IMR-90 (cell line): ENCODE measurements at regions not wholly inside any gene's neighbourhood (a gene's known extent, or its start where the extent isn't known, plus 50 kb on each side); places are given as distances from the start of the nearest gene placed in this dataset.
"Not testable (repeated sequence)": the region's sequence is repeated elsewhere in the genome, so short reads cannot be mapped to it uniquely, and the experiment has no call there.

Source experiments
- CHD1 ChIP-seq: IDR thresholded peaks from 2 replicates; pipeline ENCODE4 v1.6.1; 2012; ENCODE audit warnings: low read depth, low read length, improper control_type of control experiment
- FOS ChIP-seq: fragments of 150-350 bp; IDR thresholded peaks from 2 replicates; pipeline ENCODE4 v1.6.1; 2016; ENCODE audit warnings: low read depth, low read length
- MAZ ChIP-seq: IDR thresholded peaks from 2 replicates; pipeline ENCODE4 v1.6.1; 2012; ENCODE audit warnings: low read depth, mild to moderate bottlenecking, low read length, improper control_type of control experiment, moderate library complexity, borderline replicate concordance
- MXI1 ChIP-seq: IDR thresholded peaks from 2 replicates; pipeline ENCODE4 v1.6.1; 2012; ENCODE audit warnings: low read depth, mild to moderate bottlenecking, low read length, moderate library complexity, borderline replicate concordance
- POLR2A ChIP-seq: IDR thresholded peaks from 2 replicates; pipeline ENCODE4 v1.6.1; 2012; ENCODE audit warnings: mild to moderate bottlenecking, low read depth, low read length
- RAD21 ChIP-seq: IDR thresholded peaks from 2 replicates; pipeline ENCODE4 v1.6.1; 2012; ENCODE audit warnings: low read length, improper control_type of control experiment
- RFX5 ChIP-seq: IDR thresholded peaks from 2 replicates; pipeline ENCODE4 v1.8.0; 2012; ENCODE audit warnings: low read depth, mild to moderate bottlenecking, low read length, moderate library complexity
- SMC3 ChIP-seq: fragments of 150-350 bp; IDR thresholded peaks from 2 replicates; pipeline ENCODE4 v1.6.1; 2016; ENCODE audit warnings: low read depth, mild to moderate bottlenecking, antibody characterized with exemption, low read length, moderate library complexity
- TF ChIP-seq, protein P1 (sequence below): conservative IDR thresholded peaks from 2 replicates; pipeline ENCODE4 v1.5.1; 2012; ENCODE audit warnings: mild to moderate bottlenecking, low read depth, low read length, improper control_type of control experiment
- TF ChIP-seq, protein P2 (sequence below): fragments of 150-350 bp; IDR thresholded peaks from 2 replicates; pipeline ENCODE4 v1.6.1; 2017; ENCODE audit warnings: mild to moderate bottlenecking, antibody characterized with exemption, low read length, low read depth

DNA sequence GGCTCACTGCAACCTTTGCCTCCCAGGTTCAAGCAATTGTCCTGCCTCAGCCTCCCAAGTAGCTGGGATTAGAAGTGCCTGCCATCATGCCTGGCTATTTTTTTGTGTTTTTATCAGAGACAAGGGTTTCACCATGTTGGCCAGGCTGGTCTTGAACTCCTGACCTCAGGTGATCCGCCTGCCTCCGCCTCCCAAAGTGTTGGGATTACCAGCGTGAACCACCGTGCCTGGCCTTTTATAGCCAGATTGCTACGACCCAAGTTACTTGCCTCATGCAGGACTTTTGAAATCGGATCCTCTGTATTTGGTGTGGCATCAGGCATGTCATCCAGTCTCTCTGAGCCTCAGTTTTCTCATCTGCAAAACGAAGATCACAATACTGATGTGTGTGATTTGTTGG, 115.9 kb upstream of the MYCN start:
- TF ChIP-seq CHD1, POLR2A, FOS, MAZ, RAD21, SMC3, RFX5, MXI1: not testable (repeated sequence)
- TF ChIP-seq, protein P1, sequence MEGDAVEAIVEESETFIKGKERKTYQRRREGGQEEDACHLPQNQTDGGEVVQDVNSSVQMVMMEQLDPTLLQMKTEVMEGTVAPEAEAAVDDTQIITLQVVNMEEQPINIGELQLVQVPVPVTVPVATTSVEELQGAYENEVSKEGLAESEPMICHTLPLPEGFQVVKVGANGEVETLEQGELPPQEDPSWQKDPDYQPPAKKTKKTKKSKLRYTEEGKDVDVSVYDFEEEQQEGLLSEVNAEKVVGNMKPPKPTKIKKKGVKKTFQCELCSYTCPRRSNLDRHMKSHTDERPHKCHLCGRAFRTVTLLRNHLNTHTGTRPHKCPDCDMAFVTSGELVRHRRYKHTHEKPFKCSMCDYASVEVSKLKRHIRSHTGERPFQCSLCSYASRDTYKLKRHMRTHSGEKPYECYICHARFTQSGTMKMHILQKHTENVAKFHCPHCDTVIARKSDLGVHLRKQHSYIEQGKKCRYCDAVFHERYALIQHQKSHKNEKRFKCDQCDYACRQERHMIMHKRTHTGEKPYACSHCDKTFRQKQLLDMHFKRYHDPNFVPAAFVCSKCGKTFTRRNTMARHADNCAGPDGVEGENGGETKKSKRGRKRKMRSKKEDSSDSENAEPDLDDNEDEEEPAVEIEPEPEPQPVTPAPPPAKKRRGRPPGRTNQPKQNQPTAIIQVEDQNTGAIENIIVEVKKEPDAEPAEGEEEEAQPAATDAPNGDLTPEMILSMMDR: not testable (repeated sequence)
- TF ChIP-seq, protein P2, sequence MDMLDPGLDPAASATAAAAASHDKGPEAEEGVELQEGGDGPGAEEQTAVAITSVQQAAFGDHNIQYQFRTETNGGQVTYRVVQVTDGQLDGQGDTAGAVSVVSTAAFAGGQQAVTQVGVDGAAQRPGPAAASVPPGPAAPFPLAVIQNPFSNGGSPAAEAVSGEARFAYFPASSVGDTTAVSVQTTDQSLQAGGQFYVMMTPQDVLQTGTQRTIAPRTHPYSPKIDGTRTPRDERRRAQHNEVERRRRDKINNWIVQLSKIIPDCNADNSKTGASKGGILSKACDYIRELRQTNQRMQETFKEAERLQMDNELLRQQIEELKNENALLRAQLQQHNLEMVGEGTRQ: not testable (repeated sequence)
